A673 (cell line): ENCODE measurements at regions not wholly inside any gene's neighbourhood (a gene's known extent, or its start where the extent isn't known, plus 50 kb on each side); places are given as distances from the start of the nearest gene placed in this dataset.

Experiments used
- BruUV-seq: library from RNA; stranded (reverse); fragments of 400-500 nt; replicated peaks from 2 replicates; lab custom pipeline; 2021; lab: Mats Ljungman, UMichigan
- CTCF ChIA-PET: fragments of 300-600 bp; sonication (Branson Sonifier 250); formaldehyde crosslinking; loops from one replicate; lab custom pipeline; 2022; ENCODE audit warnings: antibody characterized with exemption; lab: Charles Lee
- POLR2A ChIA-PET: fragments of 300-600 bp; sonication (Branson Sonifier 250); formaldehyde crosslinking; loops from one replicate; lab custom pipeline; 2022; ENCODE audit warnings: antibody characterized with exemption; ENCODE audit not compliant: low non-redundant PET; lab: Charles Lee
- DNase-seq: peaks from one replicate; pipeline ENCODE4 v3.0.0-alpha.2; 2015; ENCODE audit warnings: low spot score
- H3K27ac ChIP-seq: fragments of 200-600 bp; sonication (generic); 2 replicates; pipeline ENCODE4 v1.5.1; 2016; ENCODE audit warnings: mixed run types, low read depth, mild to moderate bottlenecking, mixed read lengths, antibody characterized with exemption, low read length; ENCODE audit not compliant: poor library complexity, severe bottlenecking
- H3K27me3 ChIP-seq: fragments of 200-600 bp; sonication (generic); replicated peaks from 2 replicates; pipeline ENCODE4 v1.6.1; 2017; ENCODE audit warnings: mixed run types, low read depth, mild to moderate bottlenecking, mixed read lengths, antibody characterized with exemption, low read length; ENCODE audit not compliant: insufficient read depth, poor library complexity
- H3K36me3 ChIP-seq: fragments of 200-600 bp; sonication (generic); 2 replicates; pipeline ENCODE4 v1.6.1; 2016; ENCODE audit warnings: mixed run types, mild to moderate bottlenecking, mixed read lengths, antibody characterized with exemption, low read length; ENCODE audit not compliant: insufficient read depth, poor library complexity, severe bottlenecking
- H3K4me1 ChIP-seq: fragments of 200-600 bp; sonication (generic); 2 replicates; pipeline ENCODE4 v1.6.1; 2017; ENCODE audit warnings: mixed run types, mild to moderate bottlenecking, mixed read lengths, antibody characterized with exemption, low read length; ENCODE audit not compliant: insufficient read depth, poor library complexity, severe bottlenecking
- H3K4me3 ChIP-seq: fragments of 200-600 bp; sonication (generic); 2 replicates; pipeline ENCODE4 v1.5.1; 2016; ENCODE audit warnings: low read depth, mixed run types, mild to moderate bottlenecking, mixed read lengths, low read length; ENCODE audit not compliant: poor library complexity, severe bottlenecking
- H3K9me3 ChIP-seq: fragments of 200-600 bp; sonication (generic); 2 replicates; pipeline ENCODE4 v1.6.1; 2016; ENCODE audit warnings: mixed run types, low read depth, mild to moderate bottlenecking, mixed read lengths, antibody characterized with exemption, low read length; ENCODE audit not compliant: poor library complexity, severe bottlenecking
- CTCF ChIP-seq: fragments of 300-800, 200-600 bp; sonication (generic); conservative IDR thresholded peaks from 2 replicates; pipeline ENCODE4 v1.5.1; 2017; ENCODE audit warnings: low read depth, mild to moderate bottlenecking, antibody characterized with exemption, low read length, moderate library complexity, mixed read lengths
- EZH2 ChIP-seq: fragments of 200-600 bp; sonication (generic); IDR thresholded peaks from 2 replicates; pipeline ENCODE4 v1.6.1; 2017; ENCODE audit warnings: borderline replicate concordance, low read depth, mild to moderate bottlenecking, mixed read lengths, antibody characterized with exemption, low read length; ENCODE audit not compliant: poor library complexity, severe bottlenecking
- intact Hi-C: fragments of 100-400 bp; cut with micrococcal nuclease; formaldehyde crosslinking; loops from one replicate; pipeline ENCODE4 v1.10.0; 2022; ENCODE audit not compliant: unreplicated experiment

GRCh38 chrX:38988301-38988700 is 187.0 kb downstream of the MID1IP1 start:
- ChIA-PET POLR2A (no interaction called here), CTCF (no interaction called here)
- no peak for DNase-seq
- Histone ChIP-seq H3K27ac (no peak overlapping the region), H3K9me3 (no peaks in the 10 kb centered on the region), H3K4me3 (no peak overlapping the region), H3K36me3 (no peaks in the 10 kb centered on the region), H3K4me1 (no peaks in the 10 kb centered on the region), H3K27me3 (no peaks in the 10 kb centered on the region)
- TF ChIP-seq CTCF = no peak
- no peak for TF ChIP-seq EZH2
- intact Hi-C loops = no loop called here
- no TSS peak for BruUV-seq

DNA sequence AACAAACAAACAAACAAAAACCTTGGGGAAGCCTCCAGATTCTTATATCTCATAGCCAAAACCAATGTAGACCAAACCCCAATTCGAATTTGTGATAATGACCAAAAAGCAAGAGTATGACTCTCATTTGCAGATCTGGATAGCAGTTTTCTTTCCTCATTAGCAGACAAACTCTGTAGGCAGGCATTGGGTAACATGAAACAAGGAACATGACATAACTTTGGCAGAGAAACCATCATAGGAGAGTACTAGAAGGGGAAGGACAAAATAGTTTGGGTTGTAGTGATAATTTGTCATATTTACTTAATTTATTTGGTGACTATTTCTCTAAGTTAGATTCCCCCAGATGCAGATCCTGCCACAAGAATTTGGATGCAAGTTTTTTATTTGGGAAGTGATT is 187.8 kb downstream of the MID1IP1 start:
- POLR2A ChIA-PET = no interaction called here
- Histone ChIP-seq H3K9me3 (no peaks in the 10 kb centered on the region), H3K36me3 (no peaks in the 10 kb centered on the region), H3K27me3 (no peaks in the 10 kb centered on the region), H3K4me1 (no peaks in the 10 kb centered on the region), H3K4me3 (no peak overlapping the region), H3K27ac (no peak overlapping the region)
- intact Hi-C loops = no loop called here
- no peak for TF ChIP-seq CTCF
- no peak for TF ChIP-seq EZH2
- CTCF ChIA-PET = no interaction called here
- no TSS peak for BruUV-seq
- no peak for DNase-seq

DNA sequence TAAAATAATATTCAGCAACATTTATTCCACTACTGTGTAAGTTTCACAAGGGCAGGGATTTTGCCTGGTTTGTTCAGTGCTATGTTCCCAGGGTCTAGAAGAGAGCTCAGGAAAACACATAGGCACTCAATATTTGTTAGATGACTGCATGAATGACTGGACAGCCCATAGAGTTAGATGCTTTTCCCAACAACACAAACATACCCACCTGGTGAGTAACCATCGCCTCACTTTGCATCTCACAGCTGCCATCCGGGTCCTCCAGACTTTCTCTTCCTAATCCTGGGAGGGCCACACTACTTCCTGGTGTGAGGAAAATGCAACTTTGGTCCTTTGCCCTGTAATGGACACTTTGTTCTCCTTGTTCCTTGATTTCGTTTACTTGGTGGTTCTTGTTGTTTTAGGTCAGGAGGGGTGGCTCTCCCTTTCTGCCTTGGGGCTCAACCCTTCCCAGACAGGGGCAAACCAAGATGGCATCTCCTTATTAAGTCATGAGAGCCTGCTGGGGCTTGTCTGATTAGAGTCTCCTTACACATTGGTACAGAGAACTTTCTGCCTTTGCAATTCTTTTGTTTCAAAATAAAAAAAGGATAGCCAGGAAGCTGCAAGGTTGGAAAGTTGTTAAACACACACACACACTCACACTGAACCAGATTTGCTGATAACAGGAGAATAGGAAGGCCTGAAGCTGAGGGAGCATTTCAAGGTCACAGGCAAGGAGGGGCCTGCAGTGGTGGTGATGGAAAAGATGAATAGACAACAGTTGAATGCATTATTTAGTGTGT is 190.6 kb downstream of the MID1IP1 start:
- H3K4me1 ChIP-seq = no peaks in the 10 kb centered on the region
- no peaks in the 10 kb centered on the region for H3K27me3 ChIP-seq
- no peak overlapping the region for H3K4me3 ChIP-seq
- TF ChIP-seq CTCF (no peak), EZH2 (no peak)
- intact Hi-C loops = no loop called here
- ChIA-PET CTCF (no interaction called here), POLR2A (no interaction called here)
- no TSS peak for BruUV-seq
- DNase-seq = no peak
- no peaks in the 10 kb centered on the region for H3K36me3 ChIP-seq
- H3K9me3 ChIP-seq = no peaks in the 10 kb centered on the region
- H3K27ac ChIP-seq = no peak overlapping the region
